SKM-1 (cell line): ENCODE measurements at regions not wholly inside any gene's neighbourhood (a gene's known extent, or its start where the extent isn't known, plus 50 kb on each side); places are given as distances from the start of the nearest gene placed in this dataset.

ENCODE experiments used
- DNase-seq: peaks from one replicate; lab custom pipeline; 2025; ENCODE audit not compliant: unreplicated experiment; lab: John Stamatoyannopoulos, UW

GRCh38 chr5:2278825-2279456, 396.2 kb upstream of the IRX4 start:
- no peak for DNase-seq

- no peak for DNase-seq
These were observed 395.2 kb upstream of the IRX4 start for GRCh38 chr5:2277886-2278285.

GRCh38 chr5:2276101-2276500, 393.4 kb upstream of the IRX4 start:
- no peak for DNase-seq

- no peak for DNase-seq
These were observed 390.0 kb upstream of the IRX4 start for GRCh38 chr5:2272755-2273154.

GRCh38 chr5:2272039-2272438, 389.3 kb upstream of the IRX4 start:
- DNase-seq: no peak

GRCh38 chr5:2271316-2271715, 388.6 kb upstream of the IRX4 start:
- DNase-seq: no peak

GRCh38 chr5:2270467-2270866, 387.7 kb upstream of the IRX4 start:
- DNase-seq: no peak

GRCh38 chr5:2269656-2270055, 386.9 kb upstream of the IRX4 start:
- DNase-seq: no peak

GRCh38 chr5:2267991-2268390, 385.3 kb upstream of the IRX4 start:
- no peak for DNase-seq

GRCh38 chr5:2266641-2267240, 384.0 kb upstream of the IRX4 start:
- DNase-seq: no peak

GRCh38 chr5:2265341-2265740, 382.6 kb upstream of the IRX4 start:
- no peak for DNase-seq

GRCh38 chr5:2263763-2264162, 381.0 kb upstream of the IRX4 start:
- DNase-seq: no peak

- no peak for DNase-seq
These were observed 379.9 kb upstream of the IRX4 start for GRCh38 chr5:2262620-2263019.

GRCh38 chr5:2261004-2261703, 378.4 kb upstream of the IRX4 start:
- DNase-seq: no peak

- no peak for DNase-seq
These were observed 377.7 kb upstream of the IRX4 start for GRCh38 chr5:2260211-2261003.

GRCh38 chr5:2259494-2260107, 376.9 kb upstream of the IRX4 start:
- no peak for DNase-seq

- DNase-seq: no peak
These were observed 376.1 kb upstream of the IRX4 start for GRCh38 chr5:2258861-2259260.

- no peak for DNase-seq
These were observed 374.9 kb upstream of the IRX4 start for GRCh38 chr5:2257326-2258244.

- DNase-seq: no peak
These were observed 374.1 kb upstream of the IRX4 start for GRCh38 chr5:2256691-2257280.
